H9 (cell line): ENCODE measurements at regions not wholly inside any gene's neighbourhood (a gene's known extent, or its start where the extent isn't known, plus 50 kb on each side); places are given as distances from the start of the nearest gene placed in this dataset.

Experiments used
- DNase-seq: peaks from one replicate; pipeline ENCODE4 v3.0.0-alpha.2; 2017
- H2AFZ ChIP-seq: one replicate; pipeline ENCODE4 v1.6.1; 2013; ENCODE audit warnings: mild to moderate bottlenecking, low read length, control low read depth, moderate library complexity
- H2AK5ac ChIP-seq: 2 replicates; pipeline ENCODE4 v1.6.1; 2013; ENCODE audit warnings: low read length, control low read depth, mixed read lengths; ENCODE audit not compliant: insufficient read length
- H2BK120ac ChIP-seq: one replicate; pipeline ENCODE4 v1.6.1; 2013; ENCODE audit warnings: low read depth, mild to moderate bottlenecking, low read length, control low read depth, inconsistent platforms; ENCODE audit not compliant: poor library complexity, severe bottlenecking
- H2BK12ac ChIP-seq: 2 replicates; pipeline ENCODE4 v1.6.1; 2013; ENCODE audit warnings: low read length, control low read depth, mixed read lengths, low read depth; ENCODE audit not compliant: insufficient read length
- H2BK15ac ChIP-seq: 2 replicates; pipeline ENCODE4 v1.6.1; 2013; ENCODE audit warnings: low read depth, low read length, control low read depth
- H2BK20ac ChIP-seq: one replicate; pipeline ENCODE4 v1.6.1; 2013; ENCODE audit warnings: low read depth, mild to moderate bottlenecking, low read length, control low read depth, inconsistent platforms; ENCODE audit not compliant: poor library complexity, severe bottlenecking
- H2BK5ac ChIP-seq: 2 replicates; pipeline ENCODE4 v1.6.1; 2013; ENCODE audit warnings: low read length, control low read depth, mixed read lengths; ENCODE audit not compliant: insufficient read length
- H3K14ac ChIP-seq: 2 replicates; pipeline ENCODE4 v1.6.1; 2013; ENCODE audit warnings: low read length, control low read depth; ENCODE audit not compliant: insufficient read depth
- H3K18ac ChIP-seq: 2 replicates; pipeline ENCODE4 v1.6.1; 2013; ENCODE audit warnings: low read depth, mild to moderate bottlenecking, mixed read lengths, low read length, control low read depth; ENCODE audit not compliant: insufficient read length
- H3K23ac ChIP-seq: 2 replicates; pipeline ENCODE4 v1.6.1; 2013; ENCODE audit warnings: low read length, control low read depth, mixed read lengths, low read depth; ENCODE audit not compliant: insufficient read length
- H3K23me2 ChIP-seq: 2 replicates; pipeline ENCODE4 v1.6.1; 2013; ENCODE audit warnings: low read depth, mild to moderate bottlenecking, mixed read lengths, low read length, control low read depth; ENCODE audit not compliant: insufficient read length, poor library complexity, severe bottlenecking
- H3K27ac ChIP-seq: 2 replicates; pipeline ENCODE4 v1.5.1; 2013; ENCODE audit warnings: low read length, control low read depth, mixed read lengths, low read depth; ENCODE audit not compliant: insufficient read length
- H3K27me3 ChIP-seq: 2 replicates; pipeline ENCODE4 v1.6.1; 2013; ENCODE audit warnings: low read length, control low read depth, inconsistent platforms; ENCODE audit not compliant: insufficient read depth
- H3K4ac ChIP-seq: 2 replicates; pipeline ENCODE4 v1.6.1; 2013; ENCODE audit warnings: low read depth, mild to moderate bottlenecking, control low read depth, inconsistent platforms, low read length, moderate library complexity
- H3K4me1 ChIP-seq: 2 replicates; pipeline ENCODE4 v1.6.1; 2013; ENCODE audit warnings: low read length, control low read depth, inconsistent platforms; ENCODE audit not compliant: insufficient read depth
- H3K4me2 ChIP-seq: 2 replicates; pipeline ENCODE4 v1.6.1; 2013; ENCODE audit warnings: low read length, control low read depth, mixed read lengths; ENCODE audit not compliant: insufficient read length, insufficient read depth
- H3K56ac ChIP-seq: 2 replicates; pipeline ENCODE4 v1.6.1; 2013; ENCODE audit warnings: low read depth, mild to moderate bottlenecking, mixed read lengths, low read length, control low read depth; ENCODE audit not compliant: insufficient read length
- H3K79me1 ChIP-seq: 2 replicates; pipeline ENCODE4 v1.6.1; 2013; ENCODE audit warnings: low read depth, mild to moderate bottlenecking, moderate library complexity, low read length, control low read depth, inconsistent platforms; ENCODE audit not compliant: insufficient read depth, poor library complexity, severe bottlenecking
- H3K79me2 ChIP-seq: 2 replicates; pipeline ENCODE4 v1.6.1; 2013; ENCODE audit warnings: low read length, control low read depth, inconsistent platforms; ENCODE audit not compliant: insufficient read depth
- H3K9ac ChIP-seq: 2 replicates; pipeline ENCODE4 v1.6.1; 2013; ENCODE audit warnings: low read length, control low read depth, mixed read lengths; ENCODE audit not compliant: insufficient read length; ENCODE audit errors: extremely low read depth
- H3K9me3 ChIP-seq: one replicate; pipeline ENCODE4 v1.6.1; 2013; ENCODE audit warnings: low read depth, low read length, inconsistent platforms; ENCODE audit not compliant: control insufficient read depth
- H3T11ph ChIP-seq: one replicate; pipeline ENCODE4 v1.6.1; 2013; ENCODE audit warnings: mild to moderate bottlenecking, low read length, control low read depth, inconsistent platforms
- H4K20me1 ChIP-seq: one replicate; pipeline ENCODE4 v1.6.1; 2013; ENCODE audit not compliant: control insufficient read depth, insufficient read length, insufficient read depth
- H4K5ac ChIP-seq: 2 replicates; pipeline ENCODE4 v1.6.1; 2013; ENCODE audit warnings: low read depth, mild to moderate bottlenecking, mixed read lengths, low read length, control low read depth; ENCODE audit not compliant: insufficient read length
- H4K8ac ChIP-seq: replicated peaks from 2 replicates; pipeline ENCODE4 v1.6.1; 2013; ENCODE audit warnings: low read length, control low read depth, mixed read lengths, low read depth; ENCODE audit not compliant: insufficient read length
- H4K91ac ChIP-seq: 2 replicates; pipeline ENCODE4 v1.6.1; 2013; ENCODE audit warnings: low read depth, mild to moderate bottlenecking, moderate library complexity, mixed read lengths, low read length, control low read depth; ENCODE audit not compliant: insufficient read length
- H3K27ac Mint-ChIP-seq, 3 experiments: 2 replicates in 2 of 3; 3 replicates in 1 of 3; pipeline ENCODE4 v1.8.0; 2020 to 2021; ENCODE audit warnings: mixed read lengths in 3 of 3, mild to moderate bottlenecking in 1 of 3, moderate library complexity in 1 of 3
- H3K27me3 Mint-ChIP-seq: 2 replicates; pipeline ENCODE4 v1.8.0; 2021; ENCODE audit warnings: low read depth, mild to moderate bottlenecking, moderate library complexity, mixed read lengths
- H3K36me3 Mint-ChIP-seq, 3 experiments: 2 replicates in 2 of 3; 3 replicates in 1 of 3; pipeline ENCODE4 v1.8.0; 2020 to 2021; ENCODE audit warnings: low read depth in 3 of 3, mixed read lengths in 3 of 3; ENCODE audit not compliant: insufficient read depth in 1 of 3
- H3K4me1 Mint-ChIP-seq, 2 experiments: 2 replicates each; pipeline ENCODE4 v1.8.0; 2020; ENCODE audit warnings: mixed read lengths in 2 of 2
- H3K4me3 Mint-ChIP-seq, 2 experiments: 2 replicates in 1 of 2; 3 replicates in 1 of 2; pipeline ENCODE4 v1.8.0; 2020 to 2021; ENCODE audit warnings: mild to moderate bottlenecking in 2 of 2, mixed read lengths in 2 of 2, moderate library complexity in 1 of 2
- H3K9me3 Mint-ChIP-seq, 2 experiments: 2 replicates in 1 of 2; 3 replicates in 1 of 2; pipeline ENCODE4 v1.8.0; 2020; ENCODE audit warnings: mild to moderate bottlenecking in 2 of 2, mixed read lengths in 2 of 2, moderate library complexity in 1 of 2
- WGBS: extraction: QIAGEN DNeasy Blood & Tissue Kit; methylation state at CpG from one replicate; pipeline ENCODE4 v1.1.7; 2013; ENCODE audit warnings: missing lambda C conversion rate, low lambda C conversion rate, mixed read lengths; ENCODE audit not compliant: insufficient read length; ENCODE audit errors: extremely low coverage; 5-methylcytosine and 5-hydroxymethylcytosine counted together
- TF ChIP-seq, protein P1 (sequence below): fragments of 200-600 bp; sonication (generic); conservative IDR thresholded peaks from 3 replicates; pipeline ENCODE4 v1.8.0; 2021; ENCODE audit warnings: antibody characterized with exemption, mild to moderate bottlenecking

- DNase-seq: no peak
- Histone ChIP-seq H3K9ac (no peak overlapping the region), H2BK120ac (no peak overlapping the region), H2BK12ac (no peak overlapping the region), H3K23ac (no peak overlapping the region), H3K79me1 (no peaks in the 10 kb centered on the region), H3K56ac (no peak overlapping the region), H3K14ac (no peak overlapping the region), H3K4me2 (no peak overlapping the region), H3K23me2 (no peaks in the 10 kb centered on the region), H2BK20ac (no peak overlapping the region), H3K9me3 (no peaks in the 10 kb centered on the region), H3K4me1 (no peaks in the 10 kb centered on the region), H2AFZ (no peak overlapping the region), H4K5ac (no peak overlapping the region), H3T11ph (no peak overlapping the region), H4K20me1 (no peaks in the 10 kb centered on the region), H2AK5ac (no peak overlapping the region), H2BK5ac (no peak overlapping the region), H3K4ac (no peak overlapping the region), H2BK15ac (no peak overlapping the region), H4K91ac (no peak overlapping the region), H3K27ac (no peak overlapping the region), H3K79me2 (no peaks in the 10 kb centered on the region), H3K18ac (no peak overlapping the region), H3K27me3 (no peaks in the 10 kb centered on the region), H4K8ac (no peak overlapping the region)
- H3K27me3 Mint-ChIP-seq: peaks cover 3% of the 10 kb centered on the region
- H3K4me3 Mint-ChIP-seq: no peak overlapping the region
- TF ChIP-seq, protein P1, sequence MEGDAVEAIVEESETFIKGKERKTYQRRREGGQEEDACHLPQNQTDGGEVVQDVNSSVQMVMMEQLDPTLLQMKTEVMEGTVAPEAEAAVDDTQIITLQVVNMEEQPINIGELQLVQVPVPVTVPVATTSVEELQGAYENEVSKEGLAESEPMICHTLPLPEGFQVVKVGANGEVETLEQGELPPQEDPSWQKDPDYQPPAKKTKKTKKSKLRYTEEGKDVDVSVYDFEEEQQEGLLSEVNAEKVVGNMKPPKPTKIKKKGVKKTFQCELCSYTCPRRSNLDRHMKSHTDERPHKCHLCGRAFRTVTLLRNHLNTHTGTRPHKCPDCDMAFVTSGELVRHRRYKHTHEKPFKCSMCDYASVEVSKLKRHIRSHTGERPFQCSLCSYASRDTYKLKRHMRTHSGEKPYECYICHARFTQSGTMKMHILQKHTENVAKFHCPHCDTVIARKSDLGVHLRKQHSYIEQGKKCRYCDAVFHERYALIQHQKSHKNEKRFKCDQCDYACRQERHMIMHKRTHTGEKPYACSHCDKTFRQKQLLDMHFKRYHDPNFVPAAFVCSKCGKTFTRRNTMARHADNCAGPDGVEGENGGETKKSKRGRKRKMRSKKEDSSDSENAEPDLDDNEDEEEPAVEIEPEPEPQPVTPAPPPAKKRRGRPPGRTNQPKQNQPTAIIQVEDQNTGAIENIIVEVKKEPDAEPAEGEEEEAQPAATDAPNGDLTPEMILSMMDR: no peak
- no peaks in the 10 kb centered on the region; a peak in 1 of 7 replicates for H3K36me3 Mint-ChIP-seq
- no peak overlapping the region for H3K27ac Mint-ChIP-seq
- H3K4me1 Mint-ChIP-seq: peaks cover 9 to 12% of the 10 kb centered on the region in 2 experiments
- H3K9me3 Mint-ChIP-seq: no peaks in the 10 kb centered on the region; a peak in 1 of 5 replicates
- no CpG with 5 or more reads among the region's 2 CpGs for WGBS
Observed at GRCh38 chr17:72492494-72492893, 371.7 kb downstream of the SOX9 start.
